ENCODE measurements at regions not wholly inside any gene's neighbourhood (a gene's known extent, or its start where the extent isn't known, plus 50 kb on each side); places are given as distances from the start of the nearest gene placed in this dataset.

DNA sequence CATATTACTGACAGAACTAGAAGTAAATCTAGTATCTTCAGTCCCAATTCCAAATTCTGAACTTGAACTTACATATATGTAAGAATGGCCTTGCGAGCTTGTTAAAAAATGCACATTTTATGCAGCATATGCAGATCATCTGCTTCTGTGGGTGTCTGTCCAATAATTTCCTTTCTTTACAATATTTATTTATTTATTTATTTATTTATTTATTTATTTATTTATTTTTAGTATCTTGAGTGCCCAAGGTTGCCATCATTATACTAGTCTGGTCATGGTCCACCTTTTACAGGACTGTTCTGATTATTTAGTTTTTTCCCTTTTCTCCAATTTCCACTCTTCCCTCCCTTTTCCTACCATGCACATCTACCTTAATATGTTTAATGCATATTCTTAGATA is 528.4 kb downstream of the COL12A1 start (continued):
- TF ChIP-seq, protein P1, sequence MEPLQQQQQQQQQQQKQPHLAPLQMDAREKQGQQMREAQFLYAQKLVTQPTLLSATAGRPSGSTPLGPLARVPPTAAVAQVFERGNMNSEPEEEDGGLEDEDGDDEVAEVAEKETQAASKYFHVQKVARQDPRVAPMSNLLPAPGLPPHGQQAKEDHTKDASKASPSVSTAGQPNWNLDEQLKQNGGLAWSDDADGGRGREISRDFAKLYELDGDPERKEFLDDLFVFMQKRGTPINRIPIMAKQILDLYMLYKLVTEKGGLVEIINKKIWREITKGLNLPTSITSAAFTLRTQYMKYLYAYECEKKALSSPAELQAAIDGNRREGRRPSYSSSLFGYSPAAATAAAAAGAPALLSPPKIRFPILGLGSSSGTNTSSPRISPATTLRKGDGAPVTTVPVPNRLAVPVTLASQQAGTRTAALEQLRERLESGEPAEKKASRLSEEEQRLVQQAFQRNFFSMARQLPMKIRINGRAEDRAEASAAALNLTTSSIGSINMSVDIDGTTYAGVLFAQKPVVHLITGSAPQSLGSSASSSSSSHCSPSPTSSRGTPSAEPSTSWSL (CRISPR knock-in tag; IDR thresholded peaks at IDR 0.05; ENCODE audit: borderline replicate concordance), result no peak
- TF ChIP-seq FOS (IDR thresholded peaks at IDR 0.05; ENCODE audit: extremely low read depth, insufficient read length) (no peak), HLTF (IDR thresholded peaks at IDR 0.05) (no peak)
- TF ChIP-seq, protein P2, sequence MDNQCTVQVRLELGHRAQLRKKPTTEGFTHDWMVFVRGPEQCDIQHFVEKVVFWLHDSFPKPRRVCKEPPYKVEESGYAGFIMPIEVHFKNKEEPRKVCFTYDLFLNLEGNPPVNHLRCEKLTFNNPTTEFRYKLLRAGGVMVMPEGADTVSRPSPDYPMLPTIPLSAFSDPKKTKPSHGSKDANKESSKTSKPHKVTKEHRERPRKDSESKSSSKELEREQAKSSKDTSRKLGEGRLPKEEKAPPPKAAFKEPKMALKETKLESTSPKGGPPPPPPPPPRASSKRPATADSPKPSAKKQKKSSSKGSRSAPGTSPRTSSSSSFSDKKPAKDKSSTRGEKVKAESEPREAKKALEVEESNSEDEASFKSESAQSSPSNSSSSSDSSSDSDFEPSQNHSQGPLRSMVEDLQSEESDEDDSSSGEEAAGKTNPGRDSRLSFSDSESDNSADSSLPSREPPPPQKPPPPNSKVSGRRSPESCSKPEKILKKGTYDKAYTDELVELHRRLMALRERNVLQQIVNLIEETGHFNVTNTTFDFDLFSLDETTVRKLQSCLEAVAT (IDR thresholded peaks at IDR 0.05), result no peak

DNA sequence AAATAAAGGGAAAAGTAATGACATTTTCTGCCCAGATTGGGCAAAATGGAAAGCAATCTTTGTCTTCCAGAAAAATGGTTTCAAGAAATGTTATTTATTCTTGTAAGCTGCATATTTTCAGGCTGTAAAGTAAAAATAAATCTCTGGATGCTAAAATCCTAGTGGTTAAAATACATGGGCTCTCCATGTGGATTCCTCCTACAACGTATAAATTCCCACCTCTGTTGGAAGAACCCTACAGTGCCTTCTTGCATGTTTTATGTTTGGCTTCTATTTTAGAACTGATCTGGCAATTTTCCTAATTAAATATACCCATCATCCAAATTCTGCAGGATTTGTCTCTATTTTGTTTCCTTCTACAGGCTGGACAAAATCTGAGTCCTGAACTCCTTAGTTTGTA is 528.9 kb downstream of the COL12A1 start:
- H4K20me1 ChIP-seq (replicated peaks; ENCODE audit: control insufficient read depth, insufficient read depth, low read length), result no peaks in the 10 kb centered on the region
- H3K79me2 ChIP-seq (ENCODE audit: control insufficient read depth, insufficient read depth, low read length), result no peaks in the 10 kb centered on the region
- intact Hi-C loops (cut with micrococcal nuclease), result no loop called here
- no peak overlapping the region for H3K4me3 ChIP-seq
- ChIA-PET POLR2A (no interaction called here), CTCF (ENCODE audit: low intra/inter-chr PET ratio) (no interaction called here)
- no peak for DNase-seq (ENCODE audit: extremely low read depth in 1 of 4, low spot score in 3 of 4)
- no peak overlapping the region for H3K4me2 ChIP-seq (ENCODE audit: insufficient read depth, low read length)
- WGBS (ENCODE audit: insufficient coverage, low coverage, missing lambda C conversion rate), result 0% methylated on average over 1 of the region's 1 CpG
- ATAC-seq, result no peak
- H2AFZ ChIP-seq (ENCODE audit: low read depth, low read length), result no peak overlapping the region
- H3K9me1 ChIP-seq (ENCODE audit: control insufficient read depth, insufficient read depth, low read length), result no peaks in the 10 kb centered on the region
- H3K4me1 ChIP-seq (replicated peaks in 1 of 2; ENCODE audit: control insufficient read depth in 2 of 2, insufficient read depth in 2 of 2, low read length in 2 of 2), result no peaks in the 10 kb centered on the region
- H3K27me3 ChIP-seq (ENCODE audit: control insufficient read depth in 2 of 2, insufficient read depth in 2 of 2, low read length in 2 of 2), result no peaks in the 10 kb centered on the region
- no peaks in the 10 kb centered on the region for H3K9me3 ChIP-seq (replicated peaks; ENCODE audit: control insufficient read depth, insufficient read depth, low read depth, low read length)
- H3K9ac ChIP-seq (ENCODE audit: insufficient read depth in 1 of 2, low read depth in 2 of 2, low read length in 2 of 2), result no peak overlapping the region
- H3K36me3 ChIP-seq (ENCODE audit: control insufficient read depth, insufficient read depth, low read length), result no peaks in the 10 kb centered on the region
- FAIRE-seq, result no peak
- in situ Hi-C loops (cut with MboI), result no loop called here
- H3K27ac ChIP-seq (ENCODE audit: extremely low read depth, low read depth, low read length), result no peak overlapping the region
- BruUV-seq (replicated peaks), result no TSS peak
- TF ChIP-seq RAD21 (CRISPR knock-in tag; conservative IDR thresholded peaks at IDR 0.05 in 1 of 2, IDR thresholded peaks at IDR 0.05 in 1 of 2) (no peak), ZFP36 (IDR thresholded peaks at IDR 0.05; ENCODE audit: low read depth, low read length, partially characterized antibody) (no peak), ZNF311 (CRISPR knock-in tag; IDR thresholded peaks at IDR 0.05) (no peak), FOXP1 (CRISPR knock-in tag; IDR thresholded peaks at IDR 0.05) (no peak), ARNT (IDR thresholded peaks at IDR 0.05) (no peak), CREM (IDR thresholded peaks at IDR 0.05; ENCODE audit: low read depth) (no peak), PHF21A (IDR thresholded peaks at IDR 0.05; ENCODE audit: borderline replicate concordance, low read depth) (no peak), TCFL5 (CRISPR knock-in tag; conservative IDR thresholded peaks at IDR 0.05) (no peak)
- TF ChIP-seq, protein P3, sequence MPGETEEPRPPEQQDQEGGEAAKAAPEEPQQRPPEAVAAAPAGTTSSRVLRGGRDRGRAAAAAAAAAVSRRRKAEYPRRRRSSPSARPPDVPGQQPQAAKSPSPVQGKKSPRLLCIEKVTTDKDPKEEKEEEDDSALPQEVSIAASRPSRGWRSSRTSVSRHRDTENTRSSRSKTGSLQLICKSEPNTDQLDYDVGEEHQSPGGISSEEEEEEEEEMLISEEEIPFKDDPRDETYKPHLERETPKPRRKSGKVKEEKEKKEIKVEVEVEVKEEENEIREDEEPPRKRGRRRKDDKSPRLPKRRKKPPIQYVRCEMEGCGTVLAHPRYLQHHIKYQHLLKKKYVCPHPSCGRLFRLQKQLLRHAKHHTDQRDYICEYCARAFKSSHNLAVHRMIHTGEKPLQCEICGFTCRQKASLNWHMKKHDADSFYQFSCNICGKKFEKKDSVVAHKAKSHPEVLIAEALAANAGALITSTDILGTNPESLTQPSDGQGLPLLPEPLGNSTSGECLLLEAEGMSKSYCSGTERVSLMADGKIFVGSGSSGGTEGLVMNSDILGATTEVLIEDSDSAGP (CRISPR knock-in tag; IDR thresholded peaks at IDR 0.05), result no peak
- TF ChIP-seq, protein P4, sequence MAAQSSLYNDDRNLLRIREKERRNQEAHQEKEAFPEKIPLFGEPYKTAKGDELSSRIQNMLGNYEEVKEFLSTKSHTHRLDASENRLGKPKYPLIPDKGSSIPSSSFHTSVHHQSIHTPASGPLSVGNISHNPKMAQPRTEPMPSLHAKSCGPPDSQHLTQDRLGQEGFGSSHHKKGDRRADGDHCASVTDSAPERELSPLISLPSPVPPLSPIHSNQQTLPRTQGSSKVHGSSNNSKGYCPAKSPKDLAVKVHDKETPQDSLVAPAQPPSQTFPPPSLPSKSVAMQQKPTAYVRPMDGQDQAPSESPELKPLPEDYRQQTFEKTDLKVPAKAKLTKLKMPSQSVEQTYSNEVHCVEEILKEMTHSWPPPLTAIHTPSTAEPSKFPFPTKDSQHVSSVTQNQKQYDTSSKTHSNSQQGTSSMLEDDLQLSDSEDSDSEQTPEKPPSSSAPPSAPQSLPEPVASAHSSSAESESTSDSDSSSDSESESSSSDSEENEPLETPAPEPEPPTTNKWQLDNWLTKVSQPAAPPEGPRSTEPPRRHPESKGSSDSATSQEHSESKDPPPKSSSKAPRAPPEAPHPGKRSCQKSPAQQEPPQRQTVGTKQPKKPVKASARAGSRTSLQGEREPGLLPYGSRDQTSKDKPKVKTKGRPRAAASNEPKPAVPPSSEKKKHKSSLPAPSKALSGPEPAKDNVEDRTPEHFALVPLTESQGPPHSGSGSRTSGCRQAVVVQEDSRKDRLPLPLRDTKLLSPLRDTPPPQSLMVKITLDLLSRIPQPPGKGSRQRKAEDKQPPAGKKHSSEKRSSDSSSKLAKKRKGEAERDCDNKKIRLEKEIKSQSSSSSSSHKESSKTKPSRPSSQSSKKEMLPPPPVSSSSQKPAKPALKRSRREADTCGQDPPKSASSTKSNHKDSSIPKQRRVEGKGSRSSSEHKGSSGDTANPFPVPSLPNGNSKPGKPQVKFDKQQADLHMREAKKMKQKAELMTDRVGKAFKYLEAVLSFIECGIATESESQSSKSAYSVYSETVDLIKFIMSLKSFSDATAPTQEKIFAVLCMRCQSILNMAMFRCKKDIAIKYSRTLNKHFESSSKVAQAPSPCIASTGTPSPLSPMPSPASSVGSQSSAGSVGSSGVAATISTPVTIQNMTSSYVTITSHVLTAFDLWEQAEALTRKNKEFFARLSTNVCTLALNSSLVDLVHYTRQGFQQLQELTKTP (IDR thresholded peaks at IDR 0.05; ENCODE audit: low read depth in 1 of 2, partially characterized antibody in 2 of 2), result no peak

Data from K562 (cell line).